GM12891 (cell line): ENCODE measurements at regions not wholly inside any gene's neighbourhood (a gene's known extent, or its start where the extent isn't known, plus 50 kb on each side); places are given as distances from the start of the nearest gene placed in this dataset.

Experiments
- PAX5 ChIP-seq: IDR thresholded peaks from 2 replicates; pipeline ENCODE4 v1.6.1; 2011; ENCODE audit warnings: low read length, moderate library complexity, mild to moderate bottlenecking; ENCODE audit not compliant: insufficient read depth, severe bottlenecking
- POLR2A ChIP-seq: IDR thresholded peaks from 2 replicates; pipeline ENCODE4 v1.6.1; 2011; ENCODE audit warnings: low read depth, low read length, control low read depth
- POLR2AphosphoS5 ChIP-seq: IDR thresholded peaks from 2 replicates; pipeline ENCODE4 v1.6.1; 2011; ENCODE audit warnings: low read depth, low read length, control low read depth
- POU2F2 ChIP-seq: IDR thresholded peaks from 2 replicates; pipeline ENCODE4 v1.6.1; 2011; ENCODE audit warnings: low read depth, mild to moderate bottlenecking, control low read depth, low read length, moderate library complexity
- SPI1 ChIP-seq: IDR thresholded peaks from 2 replicates; pipeline ENCODE4 v1.6.1; 2011; ENCODE audit warnings: low read depth, low read length, control low read depth
- TAF1 ChIP-seq: IDR thresholded peaks from 2 replicates; pipeline ENCODE4 v1.6.1; 2011; ENCODE audit warnings: low read depth, low read length, control low read depth

- TF ChIP-seq POLR2AphosphoS5 (no peak), POLR2A (no peak), TAF1 (no peak), SPI1 (no peak), POU2F2 (no peak), PAX5 (no peak)
These were observed 257.4 kb downstream of the ASXL3 start for GRCh38 chr18:33835419-33835818.
